Stimulated activated CD8-positive, alpha-beta memory T cell treated with anti-CD3 and anti-CD28 coated beads, Interleukin-12 subunit alpha, Interleukin-12 subunit beta, amount 100 ng/mL, for 4 hours (primary cell): ENCODE measurements at regions not wholly inside any gene's neighbourhood (a gene's known extent, or its start where the extent isn't known, plus 50 kb on each side); places are given as distances from the start of the nearest gene placed in this dataset.
"Not testable (repeated sequence)": the region's sequence is repeated elsewhere in the genome, so short reads cannot be mapped to it uniquely, and the experiment has no call there.

Experiments
- DNase-seq: peaks from one replicate; pipeline ENCODE4 v3.0.0-alpha.2; 2020; ENCODE audit warnings: low read depth

GRCh38 chr3:195999176-195999575 lies 82.7 kb downstream of the TFRC start:
- not testable (repeated sequence) for DNase-seq

GRCh38 chr3:195996314-195996713 lies 85.6 kb downstream of the TFRC start:
- DNase-seq = not testable (repeated sequence)

- peak; percentile 35 for DNase-seq
These were observed 86.0 kb upstream of the TNK2 start for GRCh38 chr3:195994343-195994742.

- not testable (repeated sequence) for DNase-seq
These were observed 85.3 kb upstream of the TNK2 start for GRCh38 chr3:195993671-195994070.

- not testable (repeated sequence) for DNase-seq
These were observed 84.7 kb upstream of the TNK2 start for GRCh38 chr3:195992956-195993595.

- not testable (repeated sequence) for DNase-seq
These were observed 83.6 kb upstream of the TNK2 start for GRCh38 chr3:195991986-195992385.

GRCh38 chr3:195991243-195991642 lies 82.9 kb upstream of the TNK2 start:
- not testable (repeated sequence) for DNase-seq

GRCh38 chr3:195990841-195991174 lies 82.5 kb upstream of the TNK2 start:
- DNase-seq = not testable (repeated sequence)

- DNase-seq = peak; percentile 92
These were observed 81.8 kb upstream of the TNK2 start for GRCh38 chr3:195989921-195990840.

GRCh38 chr3:195989197-195989920 lies 81.0 kb upstream of the TNK2 start:
- DNase-seq = peak; percentile 28

GRCh38 chr3:195988764-195989163 lies 80.4 kb upstream of the TNK2 start:
- not testable (repeated sequence) for DNase-seq

GRCh38 chr3:195987001-195987400 lies 78.7 kb upstream of the TNK2 start:
- DNase-seq = not testable (repeated sequence)

GRCh38 chr3:195986576-195986975 lies 78.2 kb upstream of the TNK2 start:
- DNase-seq = not testable (repeated sequence)

GRCh38 chr3:195985348-195985920 lies 77.1 kb upstream of the TNK2 start:
- DNase-seq = not testable (repeated sequence)

GRCh38 chr3:195984392-195985030 lies 76.2 kb upstream of the TNK2 start:
- not testable (repeated sequence) for DNase-seq

- not testable (repeated sequence) for DNase-seq
These were observed 75.5 kb upstream of the TNK2 start for GRCh38 chr3:195983880-195984279.

GRCh38 chr3:195982754-195983153 lies 74.4 kb upstream of the TNK2 start:
- DNase-seq = not testable (repeated sequence)

- DNase-seq = not testable (repeated sequence)
These were observed 73.4 kb upstream of the TNK2 start for GRCh38 chr3:195981778-195982177.

- not testable (repeated sequence) for DNase-seq
These were observed 71.5 kb upstream of the TNK2 start for GRCh38 chr3:195979877-195980276.

GRCh38 chr3:195978585-195978984 lies 70.2 kb upstream of the TNK2 start:
- not testable (repeated sequence) for DNase-seq

- not testable (repeated sequence) for DNase-seq
These were observed 68.5 kb upstream of the TNK2 start for GRCh38 chr3:195976876-195977275.

GRCh38 chr3:195974281-195974680 lies 65.9 kb upstream of the TNK2 start:
- not testable (repeated sequence) for DNase-seq
